ENCODE measurements at regions not wholly inside any gene's neighbourhood (a gene's known extent, or its start where the extent isn't known, plus 50 kb on each side); places are given as distances from the start of the nearest gene placed in this dataset.

GRCh38 chr18:8516371-8517250, 92.6 kb upstream of the RAB12 start:
- no peak for TF ChIP-seq CTCF (conservative IDR thresholded peaks at IDR 0.05; ENCODE audit: low read length)
- no peak for TF ChIP-seq EZH2phosphoT487 (IDR thresholded peaks at IDR 0.05; ENCODE audit: borderline replicate concordance)
